ENCODE measurements at regions not wholly inside any gene's neighbourhood (a gene's known extent, or its start where the extent isn't known, plus 50 kb on each side); places are given as distances from the start of the nearest gene placed in this dataset.

GRCh38 chr15:35690089-35690488, 144.1 kb upstream of the DPH6 start:
- DNase-seq (ENCODE audit: low read depth in 2 of 2): peak in 1 of 2 donors; percentile 42
- TF ChIP-seq, protein P1, sequence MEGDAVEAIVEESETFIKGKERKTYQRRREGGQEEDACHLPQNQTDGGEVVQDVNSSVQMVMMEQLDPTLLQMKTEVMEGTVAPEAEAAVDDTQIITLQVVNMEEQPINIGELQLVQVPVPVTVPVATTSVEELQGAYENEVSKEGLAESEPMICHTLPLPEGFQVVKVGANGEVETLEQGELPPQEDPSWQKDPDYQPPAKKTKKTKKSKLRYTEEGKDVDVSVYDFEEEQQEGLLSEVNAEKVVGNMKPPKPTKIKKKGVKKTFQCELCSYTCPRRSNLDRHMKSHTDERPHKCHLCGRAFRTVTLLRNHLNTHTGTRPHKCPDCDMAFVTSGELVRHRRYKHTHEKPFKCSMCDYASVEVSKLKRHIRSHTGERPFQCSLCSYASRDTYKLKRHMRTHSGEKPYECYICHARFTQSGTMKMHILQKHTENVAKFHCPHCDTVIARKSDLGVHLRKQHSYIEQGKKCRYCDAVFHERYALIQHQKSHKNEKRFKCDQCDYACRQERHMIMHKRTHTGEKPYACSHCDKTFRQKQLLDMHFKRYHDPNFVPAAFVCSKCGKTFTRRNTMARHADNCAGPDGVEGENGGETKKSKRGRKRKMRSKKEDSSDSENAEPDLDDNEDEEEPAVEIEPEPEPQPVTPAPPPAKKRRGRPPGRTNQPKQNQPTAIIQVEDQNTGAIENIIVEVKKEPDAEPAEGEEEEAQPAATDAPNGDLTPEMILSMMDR (conservative IDR thresholded peaks at IDR 0.05 in 1 of 2, IDR thresholded peaks at IDR 0.05 in 1 of 2; ENCODE audit: low read depth in 1 of 2, low read length in 2 of 2): no peak
- TF ChIP-seq EZH2 (IDR thresholded peaks at IDR 0.05; ENCODE audit: low read length, missing control alignments): no peak
- Histone ChIP-seq H3K9ac (ENCODE audit: insufficient read depth, low read length) (no peak overlapping the region), H3K4me3 (replicated peaks in 1 of 4; ENCODE audit: control extremely low read depth in 1 of 4, insufficient read depth in 1 of 4, low read depth in 3 of 4, low read length in 4 of 4) (no peak overlapping the region), H2AFZ (ENCODE audit: low read length) (no peak overlapping the region), H3K27me3 (ENCODE audit: control insufficient read depth, insufficient read depth, low read length) (no peaks in the 10 kb centered on the region), H3K4me1 (ENCODE audit: control insufficient read depth, extremely low read depth, insufficient read depth, low read length) (peaks cover 13% of the 10 kb centered on the region), H3K79me2 (ENCODE audit: control insufficient read depth, insufficient read depth, low read length) (no peaks in the 10 kb centered on the region), H3K27ac (ENCODE audit: insufficient read depth, low read length) (no peak overlapping the region), H4K20me1 (ENCODE audit: control insufficient read depth, extremely low read depth, insufficient read depth, low read length) (no peaks in the 10 kb centered on the region), H3K36me3 (ENCODE audit: control insufficient read depth, insufficient read depth, low read length) (no peaks in the 10 kb centered on the region), H3K4me2 (ENCODE audit: extremely low read depth, insufficient read depth, low read length) (no peak overlapping the region), H3K9me3 (ENCODE audit: control insufficient read depth, insufficient read depth, low read depth, low read length) (no peaks in the 10 kb centered on the region)

- H3K4me1 ChIP-seq (ENCODE audit: control insufficient read depth, extremely low read depth, insufficient read depth, low read length): peaks cover 13% of the 10 kb centered on the region
- H3K4me3 ChIP-seq (replicated peaks in 1 of 4; ENCODE audit: control extremely low read depth in 1 of 4, insufficient read depth in 1 of 4, low read depth in 3 of 4, low read length in 4 of 4): no peak overlapping the region
- no peak overlapping the region for H3K4me2 ChIP-seq (ENCODE audit: extremely low read depth, insufficient read depth, low read length)
- no peaks in the 10 kb centered on the region for H3K79me2 ChIP-seq (ENCODE audit: control insufficient read depth, insufficient read depth, low read length)
- H3K27ac ChIP-seq (ENCODE audit: insufficient read depth, low read length): no peak overlapping the region
- no peak for TF ChIP-seq EZH2 (IDR thresholded peaks at IDR 0.05; ENCODE audit: low read length, missing control alignments)
- TF ChIP-seq, protein P1 (conservative IDR thresholded peaks at IDR 0.05 in 1 of 2, IDR thresholded peaks at IDR 0.05 in 1 of 2; ENCODE audit: low read depth in 1 of 2, low read length in 2 of 2): no peak
- DNase-seq (ENCODE audit: low read depth in 2 of 2): peak; percentile 87 to 94
- no peak overlapping the region for H3K9ac ChIP-seq (ENCODE audit: insufficient read depth, low read length)
- H3K36me3 ChIP-seq (ENCODE audit: control insufficient read depth, insufficient read depth, low read length): no peaks in the 10 kb centered on the region
- H3K9me3 ChIP-seq (ENCODE audit: control insufficient read depth, insufficient read depth, low read depth, low read length): no peaks in the 10 kb centered on the region
- H3K27me3 ChIP-seq (ENCODE audit: control insufficient read depth, insufficient read depth, low read length): no peaks in the 10 kb centered on the region
- no peak overlapping the region for H2AFZ ChIP-seq (ENCODE audit: low read length)
- H4K20me1 ChIP-seq (ENCODE audit: control insufficient read depth, extremely low read depth, insufficient read depth, low read length): no peaks in the 10 kb centered on the region
Observed at GRCh38 chr15:35690698-35691116, 144.7 kb upstream of the DPH6 start.

DNA sequence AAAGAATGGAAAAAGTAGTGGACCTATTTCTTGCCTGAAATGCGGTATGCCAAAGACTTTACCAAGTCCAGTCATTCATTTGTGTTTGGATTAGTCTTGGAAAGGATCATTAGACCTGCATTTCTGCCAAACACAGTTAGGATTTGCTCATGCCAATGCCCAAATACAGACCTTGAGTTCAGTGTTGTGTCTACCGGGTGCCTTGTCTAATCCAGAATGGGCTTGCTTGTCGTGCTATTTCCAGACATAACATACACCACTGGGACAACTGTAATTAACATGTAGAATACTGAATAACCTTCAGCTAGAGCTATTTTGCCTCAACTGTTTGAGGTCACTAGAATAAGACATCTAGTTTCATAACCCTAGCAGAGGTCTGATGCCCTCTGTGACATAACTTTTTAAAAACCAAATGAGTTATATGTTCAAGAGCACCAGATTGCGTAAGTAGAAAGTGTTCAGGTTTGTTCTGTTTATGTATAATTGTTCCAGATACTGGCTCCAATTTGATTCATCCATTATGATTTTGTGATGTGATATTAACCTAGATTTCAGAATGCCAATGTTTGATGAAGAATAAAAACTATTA, 145.3 kb upstream of the DPH6 start:
- no peak overlapping the region for H3K27ac ChIP-seq (ENCODE audit: insufficient read depth, low read length)
- no peaks in the 10 kb centered on the region for H3K27me3 ChIP-seq (ENCODE audit: control insufficient read depth, insufficient read depth, low read length)
- no peaks in the 10 kb centered on the region for H3K36me3 ChIP-seq (ENCODE audit: control insufficient read depth, insufficient read depth, low read length)
- peaks cover 13% of the 10 kb centered on the region for H3K4me1 ChIP-seq (ENCODE audit: control insufficient read depth, extremely low read depth, insufficient read depth, low read length)
- no peak overlapping the region for H3K9ac ChIP-seq (ENCODE audit: insufficient read depth, low read length)
- H2AFZ ChIP-seq (ENCODE audit: low read length): no peak overlapping the region
- TF ChIP-seq EZH2 (IDR thresholded peaks at IDR 0.05; ENCODE audit: low read length, missing control alignments): no peak
- TF ChIP-seq, protein P1 (conservative IDR thresholded peaks at IDR 0.05 in 1 of 2, IDR thresholded peaks at IDR 0.05 in 1 of 2; ENCODE audit: low read depth in 1 of 2, low read length in 2 of 2): no peak
- DNase-seq (ENCODE audit: low read depth in 2 of 2): no peak
- H3K4me2 ChIP-seq (ENCODE audit: extremely low read depth, insufficient read depth, low read length): no peak overlapping the region
- no peaks in the 10 kb centered on the region for H3K79me2 ChIP-seq (ENCODE audit: control insufficient read depth, insufficient read depth, low read length)
- H3K9me3 ChIP-seq (ENCODE audit: control insufficient read depth, insufficient read depth, low read depth, low read length): no peaks in the 10 kb centered on the region
- H3K4me3 ChIP-seq (replicated peaks in 1 of 4; ENCODE audit: control extremely low read depth in 1 of 4, insufficient read depth in 1 of 4, low read depth in 3 of 4, low read length in 4 of 4): no peak overlapping the region
- H4K20me1 ChIP-seq (ENCODE audit: control insufficient read depth, extremely low read depth, insufficient read depth, low read length): no peaks in the 10 kb centered on the region
